GM12865 (cell line): ENCODE measurements at regions not wholly inside any gene's neighbourhood (a gene's known extent, or its start where the extent isn't known, plus 50 kb on each side); places are given as distances from the start of the nearest gene placed in this dataset.

Source experiments
- DNase-seq: peaks from one replicate; pipeline ENCODE4 v3.0.0; 2010; ENCODE audit warnings: low read depth
- H3K4me3 ChIP-seq: 2 replicates; pipeline ENCODE4 v1.5.1; 2011; ENCODE audit warnings: mild to moderate bottlenecking, low read depth, low read length, control low read depth
- CTCF ChIP-seq: IDR thresholded peaks from 2 replicates; pipeline ENCODE4 v1.5.1; 2011; ENCODE audit warnings: low read length, control low read depth, low read depth, inconsistent platforms; ENCODE audit not compliant: insufficient read depth; ENCODE audit errors: missing control alignments

GRCh38 chr20:55614220-55614757 lies 391.0 kb downstream of the CBLN4 start:
- no peak for DNase-seq
- H3K4me3 ChIP-seq, result no peak overlapping the region

DNA sequence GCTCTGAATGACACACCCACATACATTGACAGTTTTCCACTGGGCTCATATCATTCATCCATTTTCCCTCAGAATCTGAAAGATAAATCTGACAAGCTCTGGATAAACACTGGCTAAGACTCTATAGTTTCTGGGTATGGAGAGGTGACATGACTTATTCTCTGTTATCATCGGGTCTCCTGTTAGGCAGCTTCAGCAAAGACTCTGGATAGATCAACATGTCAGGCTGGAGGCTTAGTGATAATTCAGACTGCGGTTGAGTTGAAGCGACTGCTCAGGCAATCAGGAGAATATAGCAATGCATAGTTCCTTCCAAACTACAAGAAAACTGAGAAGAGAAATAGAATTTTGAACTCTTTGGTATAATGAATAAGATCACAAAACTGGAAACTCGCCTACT lies 394.6 kb downstream of the CBLN4 start:
- no peak overlapping the region for H3K4me3 ChIP-seq
- no peak for DNase-seq
- no peak for TF ChIP-seq CTCF

More at GRCh38 chr20:55614220-55614757, 391.0 kb downstream of the CBLN4 start:
- no peak for TF ChIP-seq CTCF

DNA sequence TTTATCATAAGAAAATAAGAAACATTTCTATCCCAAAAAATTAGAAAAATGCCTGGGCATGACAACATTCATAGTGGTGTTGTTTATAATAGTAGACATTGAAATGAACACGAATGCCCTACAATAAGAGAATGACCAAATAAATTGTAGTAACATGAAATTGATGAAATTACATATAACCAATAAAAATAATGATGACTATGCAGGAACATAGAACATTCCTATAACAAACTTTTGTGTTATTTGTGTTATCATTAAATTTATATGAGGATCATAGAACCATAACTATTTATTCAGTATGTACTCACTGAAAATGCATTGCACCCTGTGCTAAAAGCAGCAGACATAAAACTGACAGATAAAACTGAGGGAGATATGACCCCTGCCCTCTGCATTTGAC lies 399.7 kb downstream of the CBLN4 start:
- no peak for TF ChIP-seq CTCF
- DNase-seq, result no peak
- no peak overlapping the region for H3K4me3 ChIP-seq

DNA sequence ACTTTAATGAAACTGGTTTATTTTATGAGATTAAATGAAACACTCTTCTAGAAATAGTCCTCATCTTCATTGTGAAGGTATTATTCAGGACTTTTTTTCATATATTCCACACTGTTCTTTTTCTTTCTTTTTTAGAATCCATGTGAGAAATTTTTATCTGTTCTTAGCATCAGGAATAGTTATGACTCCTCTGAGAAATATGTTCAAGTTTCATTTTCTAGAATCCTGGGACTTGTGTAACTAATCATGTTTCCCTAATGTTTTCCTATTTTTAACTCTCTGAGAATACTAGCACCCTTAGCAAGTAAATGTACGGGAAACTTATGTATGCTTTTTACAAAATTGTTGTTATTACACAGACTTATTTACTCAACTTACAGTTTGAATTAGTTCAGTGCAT lies 407.8 kb downstream of the CBLN4 start:
- no peak overlapping the region for H3K4me3 ChIP-seq
- no peak for TF ChIP-seq CTCF
- no peak for DNase-seq

- H3K4me3 ChIP-seq, result no peak overlapping the region
- no peak for TF ChIP-seq CTCF
- DNase-seq, result no peak
Observed at GRCh38 chr20:55596431-55596830, 408.9 kb downstream of the CBLN4 start.

- H3K4me3 ChIP-seq, result no peak overlapping the region
- DNase-seq, result no peak
- TF ChIP-seq CTCF, result no peak
Observed at GRCh38 chr20:55592866-55593265, 412.5 kb downstream of the CBLN4 start.

DNA sequence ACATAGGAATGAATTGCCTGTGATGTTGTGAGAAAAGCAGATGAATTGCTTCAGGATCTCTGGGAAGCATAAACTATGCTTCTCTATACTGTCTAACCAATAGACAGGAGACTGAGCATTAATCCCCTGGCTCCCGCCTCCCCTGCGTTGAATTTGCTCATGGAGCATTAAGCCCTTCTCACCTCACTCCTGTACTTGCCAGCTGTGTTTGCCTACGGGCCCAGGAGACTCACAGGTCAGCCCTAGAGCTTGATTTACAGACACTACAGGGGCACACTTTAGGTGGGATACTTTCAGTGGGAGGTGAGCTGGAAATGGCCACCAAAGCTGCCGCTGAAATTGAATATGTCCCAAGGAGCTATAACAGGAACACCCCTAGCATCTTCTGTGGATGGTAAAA lies 418.7 kb downstream of the CBLN4 start:
- TF ChIP-seq CTCF, result no peak
- no peak overlapping the region for H3K4me3 ChIP-seq
- no peak for DNase-seq
